Endothelial cell of umbilical vein (primary cell): ENCODE measurements at regions not wholly inside any gene's neighbourhood (a gene's known extent, or its start where the extent isn't known, plus 50 kb on each side); places are given as distances from the start of the nearest gene placed in this dataset.

Source experiments
- TF ChIP-seq, protein P1 (sequence below), 2 donors: IDR thresholded peaks; 1 replicate in 1 of 2; 2 replicates in 1 of 2; pipeline ENCODE4 v1.5.1; 2011; ENCODE audit warnings: low read length in 2 of 2, mild to moderate bottlenecking in 2 of 2, moderate library complexity in 2 of 2, control low read depth in 1 of 2, inconsistent platforms in 1 of 2, low read depth in 1 of 2; ENCODE audit not compliant: insufficient read depth in 1 of 2; ENCODE audit errors: extremely low read depth in 1 of 2
- TF ChIP-seq, protein P2 (sequence below): IDR thresholded peaks from 2 replicates; pipeline ENCODE4 v1.6.1; 2011; ENCODE audit not compliant: insufficient read depth, insufficient read length

DNA sequence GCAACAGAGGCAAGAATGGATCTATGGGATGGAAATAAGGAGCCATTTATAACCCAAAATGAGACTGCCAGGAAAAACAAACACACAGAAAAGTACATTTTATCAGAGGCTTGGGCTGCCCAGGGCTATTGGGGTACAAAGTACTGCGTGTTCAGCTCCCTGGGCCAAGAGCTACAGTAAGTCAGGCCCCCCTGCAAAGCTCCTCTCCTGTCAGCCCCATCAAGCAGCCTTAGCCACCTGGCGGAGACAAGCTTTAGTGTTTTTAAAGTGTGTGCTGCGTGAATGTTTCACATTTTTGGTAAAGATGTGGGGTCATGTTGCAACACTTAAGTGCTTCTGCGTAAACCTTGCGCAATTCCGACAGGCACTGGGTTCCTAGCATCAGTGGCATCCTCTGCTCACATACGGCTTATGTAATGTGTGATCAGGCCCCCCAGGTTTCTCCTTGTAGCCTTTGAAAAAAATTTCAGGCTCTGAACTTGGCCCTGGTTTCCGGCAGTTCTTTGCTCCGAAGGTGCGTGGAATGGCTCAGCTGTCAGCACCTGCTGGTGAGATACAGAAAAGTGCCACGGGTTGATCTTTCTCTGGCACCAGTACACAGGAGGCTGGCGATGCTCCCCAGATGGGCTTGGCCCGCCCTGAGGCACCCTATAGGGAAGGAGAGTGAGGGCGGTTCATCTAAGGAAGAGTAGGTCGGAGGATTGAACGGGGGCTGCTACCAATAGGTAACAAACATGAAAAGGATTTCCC lies 198.7 kb upstream of the EEA1 start:
- TF ChIP-seq, protein P1, sequence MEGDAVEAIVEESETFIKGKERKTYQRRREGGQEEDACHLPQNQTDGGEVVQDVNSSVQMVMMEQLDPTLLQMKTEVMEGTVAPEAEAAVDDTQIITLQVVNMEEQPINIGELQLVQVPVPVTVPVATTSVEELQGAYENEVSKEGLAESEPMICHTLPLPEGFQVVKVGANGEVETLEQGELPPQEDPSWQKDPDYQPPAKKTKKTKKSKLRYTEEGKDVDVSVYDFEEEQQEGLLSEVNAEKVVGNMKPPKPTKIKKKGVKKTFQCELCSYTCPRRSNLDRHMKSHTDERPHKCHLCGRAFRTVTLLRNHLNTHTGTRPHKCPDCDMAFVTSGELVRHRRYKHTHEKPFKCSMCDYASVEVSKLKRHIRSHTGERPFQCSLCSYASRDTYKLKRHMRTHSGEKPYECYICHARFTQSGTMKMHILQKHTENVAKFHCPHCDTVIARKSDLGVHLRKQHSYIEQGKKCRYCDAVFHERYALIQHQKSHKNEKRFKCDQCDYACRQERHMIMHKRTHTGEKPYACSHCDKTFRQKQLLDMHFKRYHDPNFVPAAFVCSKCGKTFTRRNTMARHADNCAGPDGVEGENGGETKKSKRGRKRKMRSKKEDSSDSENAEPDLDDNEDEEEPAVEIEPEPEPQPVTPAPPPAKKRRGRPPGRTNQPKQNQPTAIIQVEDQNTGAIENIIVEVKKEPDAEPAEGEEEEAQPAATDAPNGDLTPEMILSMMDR (IDR thresholded peaks at IDR 0.05; ENCODE audit: extremely low read depth in 1 of 2, insufficient read depth in 1 of 2, low read depth in 1 of 2, low read length in 2 of 2), result no peak
- TF ChIP-seq, protein P2, sequence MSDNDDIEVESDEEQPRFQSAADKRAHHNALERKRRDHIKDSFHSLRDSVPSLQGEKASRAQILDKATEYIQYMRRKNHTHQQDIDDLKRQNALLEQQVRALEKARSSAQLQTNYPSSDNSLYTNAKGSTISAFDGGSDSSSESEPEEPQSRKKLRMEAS, result no peak
